SK-N-DZ (cell line): ENCODE measurements at regions not wholly inside any gene's neighbourhood (a gene's known extent, or its start where the extent isn't known, plus 50 kb on each side); places are given as distances from the start of the nearest gene placed in this dataset.

ENCODE experiments used
- DNase-seq: peaks from one replicate; pipeline ENCODE4 v3.0.0-alpha.2; 2015; ENCODE audit warnings: low spot score
- small RNA-seq, 2 experiments: library from RNA; depleted of rRNA; stranded (forward); fragments of <200 nt; gene quantifications; one replicate each; pipeline ENCODE3, GENCODE V24; 2014

DNA sequence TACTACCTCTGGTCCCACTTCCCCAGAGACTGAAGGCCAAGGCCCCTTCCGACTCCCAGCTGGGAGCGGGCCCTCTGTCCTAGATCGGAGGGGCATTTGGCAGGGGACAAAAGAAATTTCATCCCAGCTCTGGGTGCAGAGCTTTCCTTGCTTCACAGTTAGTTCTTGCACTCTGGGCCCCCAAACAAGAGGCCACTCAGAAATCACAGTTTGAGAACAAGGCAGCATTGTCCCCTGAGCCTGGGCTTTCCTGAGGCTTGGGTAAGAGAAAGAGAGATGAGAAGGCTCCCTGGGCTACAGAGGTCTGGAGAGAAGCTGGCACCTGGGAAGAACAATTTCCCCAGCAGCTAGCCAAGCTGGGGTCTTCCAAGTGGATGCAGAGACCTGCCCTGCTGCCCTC lies 71.8 kb upstream of the NCAM1 start:
- DNase-seq: no peak

DNA sequence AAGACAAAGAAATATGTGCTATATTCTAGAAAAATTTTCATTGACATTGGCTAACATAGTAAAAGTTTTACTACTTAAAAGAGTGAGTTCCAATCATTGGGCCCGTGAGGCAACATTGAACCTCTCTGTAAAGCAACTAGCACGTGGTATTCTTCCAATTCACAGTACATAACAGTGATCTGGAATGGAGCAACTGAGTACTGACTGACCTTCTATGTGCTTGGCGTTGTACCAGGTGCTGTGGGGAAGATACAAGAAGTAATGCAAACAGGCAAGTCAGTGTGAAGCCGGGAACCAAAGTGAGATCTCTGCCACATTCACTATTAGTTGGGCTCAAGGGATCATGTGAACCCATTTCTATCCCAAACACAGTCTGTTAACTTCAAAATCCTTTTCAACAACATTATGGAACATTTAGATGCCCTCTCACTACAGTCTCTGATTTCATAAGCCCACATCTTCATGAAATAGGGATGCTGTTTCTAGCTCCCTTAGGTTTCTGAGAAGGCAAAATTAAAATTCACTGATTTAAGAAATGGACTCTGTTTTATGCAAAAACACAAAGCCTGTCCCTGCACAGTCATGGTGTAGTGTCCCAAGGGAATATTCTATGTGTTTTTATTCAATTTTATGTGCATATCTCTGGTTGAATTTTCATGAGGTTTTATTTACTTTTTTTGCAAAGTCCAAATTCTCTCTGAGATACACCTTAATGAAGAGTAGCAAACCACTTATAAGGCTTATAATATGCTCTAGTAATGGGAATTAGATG lies 61.8 kb upstream of the NCAM1 start:
- no peak for DNase-seq

DNA sequence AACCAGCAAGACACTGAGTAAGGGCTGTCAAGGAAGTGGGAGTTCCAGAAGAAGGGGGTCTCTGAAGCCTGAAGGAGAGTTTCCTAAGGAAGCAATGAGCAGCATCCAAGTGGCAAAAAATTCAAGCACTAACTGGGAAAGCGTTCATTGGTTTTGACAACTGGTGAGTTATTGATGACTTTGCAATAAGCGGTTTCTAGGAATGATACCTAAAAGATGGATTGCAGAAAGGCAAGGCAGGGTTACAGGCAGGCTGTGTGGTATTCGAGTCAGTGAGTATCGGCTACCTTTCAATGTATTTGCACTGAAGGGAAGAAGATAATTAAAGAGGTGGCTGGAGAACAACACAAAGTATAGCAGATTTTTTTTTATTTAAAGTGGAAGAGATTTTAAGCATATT lies 59.3 kb upstream of the NCAM1 start:
- no peak for DNase-seq

DNA sequence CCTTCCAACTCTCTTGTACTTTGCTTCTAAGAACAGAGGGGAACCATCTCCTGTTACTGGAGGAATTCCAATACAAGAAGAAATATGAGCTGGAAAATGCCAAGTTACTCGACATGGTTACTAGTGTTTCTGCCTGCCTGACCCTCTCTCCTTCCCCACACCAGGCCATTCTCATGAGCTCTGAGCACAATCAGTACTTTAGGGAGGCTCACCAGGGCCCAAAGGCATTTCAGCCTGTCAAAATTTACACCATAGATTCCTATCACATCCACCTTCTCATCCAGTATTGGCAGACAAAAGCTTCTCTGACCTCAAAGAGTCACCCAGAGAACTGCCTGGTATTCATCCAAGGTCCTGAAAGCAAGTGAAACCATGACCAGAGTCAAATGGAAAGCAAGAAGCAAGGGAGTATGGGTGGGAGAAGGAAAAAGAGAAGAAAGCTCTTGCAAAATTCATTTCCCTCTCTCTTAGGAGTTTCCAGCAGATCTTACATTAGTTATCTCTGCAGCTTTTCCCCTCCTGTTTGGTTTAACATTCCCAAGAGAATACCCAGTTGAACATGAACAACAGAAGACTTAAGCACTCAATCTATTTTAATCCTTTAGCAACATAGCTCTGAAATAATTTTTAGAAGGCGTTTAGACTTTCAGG lies 58.7 kb upstream of the NCAM1 start:
- DNase-seq: no peak

DNA sequence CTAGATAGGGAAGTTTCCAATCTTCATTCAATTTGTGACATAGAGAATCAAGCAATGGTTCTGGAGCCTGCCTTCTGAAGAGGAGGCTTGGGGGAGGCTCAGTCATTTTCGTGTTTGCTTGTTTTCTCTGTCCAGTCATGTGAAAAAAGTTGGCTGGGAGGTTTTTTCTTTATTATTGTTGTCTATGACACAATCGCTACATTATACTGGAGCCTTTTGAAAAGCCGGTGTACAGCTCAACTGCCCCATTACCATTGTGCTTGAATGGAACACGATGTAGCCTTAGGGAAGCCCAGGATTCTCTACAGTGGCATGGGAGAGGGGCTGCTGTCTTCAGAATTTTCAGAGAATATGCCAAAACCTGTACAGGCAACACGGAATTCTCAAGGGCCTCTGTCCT lies 57.9 kb upstream of the NCAM1 start:
- no peak for DNase-seq

DNA sequence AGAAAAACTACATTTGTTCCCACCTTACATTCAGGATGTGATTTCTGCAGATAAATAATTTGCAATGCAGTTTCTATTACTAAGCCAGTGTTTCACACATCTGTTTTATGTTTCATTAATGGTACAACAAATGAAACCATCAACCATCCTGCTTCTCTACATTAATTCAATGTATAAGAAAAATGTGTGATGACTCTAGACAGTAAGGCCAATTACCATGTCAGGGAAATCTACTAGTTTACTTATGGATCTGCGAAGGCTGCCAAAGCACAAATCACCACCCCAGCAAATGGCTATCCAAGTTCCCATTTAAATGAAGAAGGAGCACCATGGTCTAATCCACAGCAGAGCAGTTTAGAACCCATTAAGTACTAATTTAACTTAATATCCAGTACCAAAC lies 50.1 kb upstream of the NCAM1 start:
- DNase-seq: no peak

Small RNA genes in the stretch of these regions (small RNA-seq; reads per million reads assigned to genes)
- gene RF00477 (0 reads per million in 2 experiments), gene RNU6-44P (0.08 to 0.27 reads per million in 2 experiments)
